ENCODE measurements at regions not wholly inside any gene's neighbourhood (a gene's known extent, or its start where the extent isn't known, plus 50 kb on each side); places are given as distances from the start of the nearest gene placed in this dataset.

- no peaks in the 10 kb centered on the region for H3K36me3 Mint-ChIP-seq
Observed at GRCh38 chr10:100614429-100615095, 78.8 kb downstream of the HIF1AN start.

GRCh38 chr10:100615241-100615640 is 79.5 kb downstream of the HIF1AN start:
- H4K20me1 ChIP-seq (ENCODE audit: insufficient read depth, low read length), result no peaks in the 10 kb centered on the region
- no peak for DNase-seq
- no peak overlapping the region for H3K4me2 ChIP-seq (replicated peaks; ENCODE audit: extremely low read depth, low read length, poor library complexity, severe bottlenecking)
- H3K27me3 ChIP-seq (ENCODE audit: control insufficient read depth in 2 of 2, insufficient read depth in 2 of 2, low read length in 2 of 2), result peaks cover 0 to 29% of the 10 kb centered on the region in 2 donors
- no peaks in the 10 kb centered on the region for H3K4me1 Mint-ChIP-seq
- H3K4me3 ChIP-seq (replicated peaks in 1 of 3; ENCODE audit: low read depth in 2 of 3, low read length in 3 of 3), result no peak overlapping the region
- no peak for TF ChIP-seq CTCF (IDR thresholded peaks at IDR 0.05)
- H3K36me3 Mint-ChIP-seq, result no peaks in the 10 kb centered on the region
- no peaks in the 10 kb centered on the region for H3K4me1 ChIP-seq (ENCODE audit: control insufficient read depth in 1 of 2, insufficient read depth in 2 of 2, low read length in 2 of 2)
- intact Hi-C loops (cut with micrococcal nuclease), result no loop called here
- peaks cover 0 to 3% (median 0%) of the 10 kb centered on the region in 7 donors for H3K9me3 Mint-ChIP-seq
- WGBS (ENCODE audit: insufficient coverage), result 87% methylated on average over 8 of the region's 10 CpGs
- H3K4me3 Mint-ChIP-seq, result no peak overlapping the region
- H3K27ac ChIP-seq (ENCODE audit: low read depth in 1 of 2, low read length in 2 of 2), result no peak overlapping the region
- no peak overlapping the region for H3K27ac Mint-ChIP-seq
- no peak overlapping the region for H3K9ac ChIP-seq (ENCODE audit: insufficient read depth, low read length, poor library complexity, severe bottlenecking)
- no peaks in the 10 kb centered on the region for H3K36me3 ChIP-seq (replicated peaks in 1 of 2; ENCODE audit: control insufficient read depth in 1 of 2, insufficient read depth in 2 of 2, low read length in 2 of 2)
- no peaks in the 10 kb centered on the region for H3K9me3 ChIP-seq (replicated peaks in 1 of 2; ENCODE audit: control insufficient read depth in 1 of 2, insufficient read depth in 1 of 2, low read length in 2 of 2)
- H2AFZ ChIP-seq (ENCODE audit: insufficient read depth, low read depth, low read length, poor library complexity, severe bottlenecking), result no peak overlapping the region
- no peaks in the 10 kb centered on the region for H3K79me2 ChIP-seq (ENCODE audit: insufficient read depth, low read length)
- peaks cover 31 to 54% (median 44%) of the 10 kb centered on the region in 3 donors for H3K27me3 Mint-ChIP-seq (ENCODE audit: low read depth in 3 of 3)

More at GRCh38 chr10:100614429-100615095, 78.8 kb downstream of the HIF1AN start:
- no peak overlapping the region for H3K9ac ChIP-seq (ENCODE audit: insufficient read depth, low read length, poor library complexity, severe bottlenecking)
- H3K36me3 ChIP-seq (replicated peaks in 1 of 2; ENCODE audit: control insufficient read depth in 1 of 2, insufficient read depth in 2 of 2, low read length in 2 of 2), result no peaks in the 10 kb centered on the region
- no peaks in the 10 kb centered on the region for H3K4me1 ChIP-seq (ENCODE audit: control insufficient read depth in 1 of 2, insufficient read depth in 2 of 2, low read length in 2 of 2)
- Mint-ChIP-seq H3K4me3 (no peak overlapping the region), H3K9me3 (peaks cover 0 to 3% (median 0%) of the 10 kb centered on the region in 7 donors), H3K27ac (no peak overlapping the region), H3K4me1 (no peaks in the 10 kb centered on the region), H3K27me3 (ENCODE audit: low read depth in 3 of 3) (peaks cover 26 to 48% (median 42%) of the 10 kb centered on the region in 3 donors)
- no peak overlapping the region for H3K4me2 ChIP-seq (replicated peaks; ENCODE audit: extremely low read depth, low read length, poor library complexity, severe bottlenecking)
- no peaks in the 10 kb centered on the region for H3K9me3 ChIP-seq (replicated peaks in 1 of 2; ENCODE audit: control insufficient read depth in 1 of 2, insufficient read depth in 1 of 2, low read length in 2 of 2)
- TF ChIP-seq CTCF (IDR thresholded peaks at IDR 0.05), result no peak
- no peak for DNase-seq
- H3K27me3 ChIP-seq (ENCODE audit: control insufficient read depth in 2 of 2, insufficient read depth in 2 of 2, low read length in 2 of 2), result peaks cover 1 to 27% of the 10 kb centered on the region in 2 donors
- no peak overlapping the region for H2AFZ ChIP-seq (ENCODE audit: insufficient read depth, low read depth, low read length, poor library complexity, severe bottlenecking)
- 83% methylated on average over 5 of the region's 11 CpGs for WGBS (ENCODE audit: insufficient coverage)
- no peaks in the 10 kb centered on the region for H3K79me2 ChIP-seq (ENCODE audit: insufficient read depth, low read length)
- intact Hi-C loops (cut with micrococcal nuclease), result no loop called here
- H3K4me3 ChIP-seq (replicated peaks in 1 of 3; ENCODE audit: low read depth in 2 of 3, low read length in 3 of 3), result no peak overlapping the region
- H4K20me1 ChIP-seq (ENCODE audit: insufficient read depth, low read length), result no peaks in the 10 kb centered on the region
- no peak overlapping the region for H3K27ac ChIP-seq (ENCODE audit: low read depth in 1 of 2, low read length in 2 of 2)
